ENCODE measurements at regions not wholly inside any gene's neighbourhood (a gene's known extent, or its start where the extent isn't known, plus 50 kb on each side); places are given as distances from the start of the nearest gene placed in this dataset.
"Not testable (repeated sequence)": the region's sequence is repeated elsewhere in the genome, so short reads cannot be mapped to it uniquely, and the experiment has no call there.

DNA sequence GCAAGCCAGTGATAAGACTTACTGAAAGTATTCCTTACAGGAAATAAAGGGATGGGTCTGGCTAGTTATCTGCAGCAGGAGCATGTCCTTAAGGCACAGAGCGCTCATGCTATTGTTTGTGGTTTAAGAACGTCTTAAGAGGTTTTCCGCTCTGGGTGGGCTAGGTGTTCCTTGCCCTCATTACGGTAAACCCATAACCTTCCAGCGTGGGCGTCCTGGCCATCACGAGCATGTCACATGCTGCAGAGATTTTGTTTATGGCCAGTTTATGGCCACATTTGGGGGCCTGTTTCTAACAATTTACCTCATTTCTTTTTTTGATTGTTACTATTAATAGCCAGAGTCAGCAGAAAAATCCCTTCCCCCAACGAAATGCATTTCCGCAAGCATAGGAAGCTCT lies 61.0 kb upstream of the TNK2 start:
- TF ChIP-seq, protein P1, sequence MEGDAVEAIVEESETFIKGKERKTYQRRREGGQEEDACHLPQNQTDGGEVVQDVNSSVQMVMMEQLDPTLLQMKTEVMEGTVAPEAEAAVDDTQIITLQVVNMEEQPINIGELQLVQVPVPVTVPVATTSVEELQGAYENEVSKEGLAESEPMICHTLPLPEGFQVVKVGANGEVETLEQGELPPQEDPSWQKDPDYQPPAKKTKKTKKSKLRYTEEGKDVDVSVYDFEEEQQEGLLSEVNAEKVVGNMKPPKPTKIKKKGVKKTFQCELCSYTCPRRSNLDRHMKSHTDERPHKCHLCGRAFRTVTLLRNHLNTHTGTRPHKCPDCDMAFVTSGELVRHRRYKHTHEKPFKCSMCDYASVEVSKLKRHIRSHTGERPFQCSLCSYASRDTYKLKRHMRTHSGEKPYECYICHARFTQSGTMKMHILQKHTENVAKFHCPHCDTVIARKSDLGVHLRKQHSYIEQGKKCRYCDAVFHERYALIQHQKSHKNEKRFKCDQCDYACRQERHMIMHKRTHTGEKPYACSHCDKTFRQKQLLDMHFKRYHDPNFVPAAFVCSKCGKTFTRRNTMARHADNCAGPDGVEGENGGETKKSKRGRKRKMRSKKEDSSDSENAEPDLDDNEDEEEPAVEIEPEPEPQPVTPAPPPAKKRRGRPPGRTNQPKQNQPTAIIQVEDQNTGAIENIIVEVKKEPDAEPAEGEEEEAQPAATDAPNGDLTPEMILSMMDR (IDR thresholded peaks at IDR 0.05): not testable (repeated sequence)
- not testable (repeated sequence) for TF ChIP-seq POLR2A (IDR thresholded peaks at IDR 0.05)
